PC-3 (cell line): ENCODE measurements at regions not wholly inside any gene's neighbourhood (a gene's known extent, or its start where the extent isn't known, plus 50 kb on each side); places are given as distances from the start of the nearest gene placed in this dataset.

Experiments used
- CTCF ChIP-seq: fragments of 300-600 bp; sonication (generic); conservative IDR thresholded peaks from 2 replicates; pipeline ENCODE4 v1.5.1; 2017; ENCODE audit warnings: antibody characterized with exemption, low read depth, mild to moderate bottlenecking, low read length
- EZH2 ChIP-seq: fragments of 300-600 bp; sonication (generic); IDR thresholded peaks from one replicate; pipeline ENCODE4 v1.6.1; 2017; ENCODE audit warnings: antibody characterized with exemption, mild to moderate bottlenecking, low read length; ENCODE audit not compliant: unreplicated experiment
- EZH2phosphoT487 ChIP-seq: fragments of 300-600 bp; sonication (generic); IDR thresholded peaks from 2 replicates; pipeline ENCODE4 v1.6.1; 2018; ENCODE audit warnings: mild to moderate bottlenecking, antibody characterized with exemption, low read length, borderline replicate concordance

GRCh38 chr5:68519143-68519542, 303.6 kb downstream of the PIK3R1 start:
- no peak for TF ChIP-seq CTCF
- no peak for TF ChIP-seq EZH2phosphoT487
- TF ChIP-seq EZH2 = no peak
